ENCODE measurements at regions not wholly inside any gene's neighbourhood (a gene's known extent, or its start where the extent isn't known, plus 50 kb on each side); places are given as distances from the start of the nearest gene placed in this dataset.
A peak's percentile ranks its signal among the peaks of the same experiment; 100 is the strongest.

- in situ Hi-C loops (cut with HindIII; ENCODE audit: low sequenced_read_pairs), result no loop called here
- TF ChIP-seq CTCF (IDR thresholded peaks at IDR 0.05; ENCODE audit: low read depth, low read length, missing control alignments), result no peak
- no peak overlapping the region for H3K4me3 ChIP-seq (ENCODE audit: low read depth, low read length)
- no peak for DNase-seq (ENCODE audit: low read depth)
Observed at GRCh38 chr9:95741631-95742030, 133.9 kb upstream of the ERCC6L2 start.

- TF ChIP-seq CTCF (IDR thresholded peaks at IDR 0.05; ENCODE audit: low read depth, low read length, missing control alignments), result no peak
- no peak for DNase-seq (ENCODE audit: low read depth)
- no peak overlapping the region for H3K4me3 ChIP-seq (ENCODE audit: low read depth, low read length)
- in situ Hi-C loops (cut with HindIII; ENCODE audit: low sequenced_read_pairs), result no loop called here
Observed at GRCh38 chr9:95740217-95741004, 135.1 kb upstream of the ERCC6L2 start.

GRCh38 chr9:95738438-95738837 lies 137.1 kb upstream of the ERCC6L2 start:
- in situ Hi-C loops (cut with HindIII; ENCODE audit: low sequenced_read_pairs), result no loop called here
- H3K4me3 ChIP-seq (ENCODE audit: low read depth, low read length), result no peak overlapping the region
- no peak for TF ChIP-seq CTCF (IDR thresholded peaks at IDR 0.05; ENCODE audit: low read depth, low read length, missing control alignments)
- DNase-seq (ENCODE audit: low read depth), result no peak

- no peak for TF ChIP-seq CTCF (IDR thresholded peaks at IDR 0.05; ENCODE audit: low read depth, low read length, missing control alignments)
- in situ Hi-C loops (cut with HindIII; ENCODE audit: low sequenced_read_pairs), result no loop called here
- no peak for DNase-seq (ENCODE audit: low read depth)
- H3K4me3 ChIP-seq (ENCODE audit: low read depth, low read length), result no peak overlapping the region
Observed at GRCh38 chr9:95736891-95737522, 138.5 kb upstream of the ERCC6L2 start.

GRCh38 chr9:95736370-95736769 lies 139.1 kb upstream of the ERCC6L2 start:
- in situ Hi-C loops (cut with HindIII; ENCODE audit: low sequenced_read_pairs), result no loop called here
- no peak for DNase-seq (ENCODE audit: low read depth)
- H3K4me3 ChIP-seq (ENCODE audit: low read depth, low read length), result no peak overlapping the region
- peak; percentile 48 for TF ChIP-seq CTCF (IDR thresholded peaks at IDR 0.05; ENCODE audit: low read depth, low read length, missing control alignments)

GRCh38 chr9:95735701-95736100 lies 139.8 kb upstream of the ERCC6L2 start:
- no peak overlapping the region for H3K4me3 ChIP-seq (ENCODE audit: low read depth, low read length)
- in situ Hi-C loops (cut with HindIII; ENCODE audit: low sequenced_read_pairs), result no loop called here
- no peak for DNase-seq (ENCODE audit: low read depth)
- no peak for TF ChIP-seq CTCF (IDR thresholded peaks at IDR 0.05; ENCODE audit: low read depth, low read length, missing control alignments)

All from astrocyte of the cerebellum (primary cell).